K562 (cell line): ENCODE measurements at regions not wholly inside any gene's neighbourhood (a gene's known extent, or its start where the extent isn't known, plus 50 kb on each side); places are given as distances from the start of the nearest gene placed in this dataset.

ENCODE experiments used
- ATAC-seq: fragments of 200-7000 bp; cut with Tn5 transposase; 3 replicates; pipeline ENCODE4 v1.9.1; 2020; ENCODE audit warnings: moderate library complexity
- BruUV-seq: library from RNA; stranded (reverse); fragments of 400-500 nt; replicated peaks from 2 replicates; lab custom pipeline; 2021; lab: Mats Ljungman, UMichigan
- CTCF ChIA-PET: fragments of 300-600 bp; formaldehyde crosslinking; extraction: SDS; loops from one replicate; lab custom pipeline; 2021; ENCODE audit warnings: low intra/inter-chr PET ratio; lab: Yijun Ruan, JAX
- POLR2A ChIA-PET: fragments of 300-600, 350-650 bp; sonication (Branson Sonifier 250); formaldehyde crosslinking; extraction: SDS; loops from one replicate; lab custom pipeline; 2021; ENCODE audit warnings: antibody characterized with exemption, inconsistent platforms; lab: Yijun Ruan, JAX
- DNase-seq, 4 experiments: peaks; one replicate each; pipeline versions ENCODE4 v3.0.0 to v3.0.0-alpha.2; 2011 to 2018; ENCODE audit warnings: low spot score in 3 of 4, mixed read lengths in 3 of 4; ENCODE audit errors: extremely low read depth in 1 of 4
- FAIRE-seq: peaks from 2 replicates; lab custom pipeline; 2011; peaks lifted over from hg19 to GRCh38; lab: Jason Lieb, UNC
- H2AFZ ChIP-seq: 2 replicates; pipeline ENCODE4 v1.6.0; 2011; ENCODE audit warnings: low read depth, low read length, control low read depth, inconsistent platforms
- H3K27ac ChIP-seq: fragments of 200-600 bp; 3 replicates; pipeline ENCODE4 v1.8.0; 2011; ENCODE audit warnings: low read depth, mild to moderate bottlenecking, control low read depth, inconsistent platforms, low read length, moderate library complexity, mixed read lengths; ENCODE audit errors: extremely low read depth
- H3K27me3 ChIP-seq, 2 experiments: fragments of 300-600 bp in 1 of 2; 2 replicates in 1 of 2; 3 replicates in 1 of 2; pipeline versions ENCODE4 v1.6.0 to v1.8.0; 2011; ENCODE audit warnings: inconsistent platforms in 2 of 2, low read length in 2 of 2, mild to moderate bottlenecking in 1 of 2, mixed read lengths in 1 of 2, moderate library complexity in 1 of 2; ENCODE audit not compliant: control insufficient read depth in 2 of 2, insufficient read depth in 2 of 2
- H3K36me3 ChIP-seq: fragments of 300-600 bp; 3 replicates; pipeline ENCODE4 v1.8.0; 2011; ENCODE audit warnings: mild to moderate bottlenecking, low read length, inconsistent platforms; ENCODE audit not compliant: control insufficient read depth, insufficient read depth
- H3K4me1 ChIP-seq, 2 experiments: fragments of 200-600 bp in 1 of 2; replicated peaks in 1 of 2; 2 replicates in 1 of 2; 3 replicates in 1 of 2; pipeline versions ENCODE4 v1.5.1 to v1.8.0; 2011; ENCODE audit warnings: inconsistent platforms in 2 of 2, low read length in 2 of 2, mild to moderate bottlenecking in 1 of 2, mixed read lengths in 1 of 2, moderate library complexity in 1 of 2; ENCODE audit not compliant: control insufficient read depth in 2 of 2, insufficient read depth in 2 of 2
- H3K4me2 ChIP-seq: 2 replicates; pipeline ENCODE4 v1.6.1; 2011; ENCODE audit warnings: low read length, control low read depth, inconsistent platforms, mixed read lengths; ENCODE audit not compliant: insufficient read depth
- H3K4me3 ChIP-seq: fragments of 200-600 bp; sonication (generic), shearing (Covaris generic); 2 replicates; pipeline ENCODE4 v1.5.1; 2016; ENCODE audit warnings: control low read depth, inconsistent platforms
- H3K79me2 ChIP-seq: fragments of 200-600 bp; 3 replicates; pipeline ENCODE4 v1.8.0; 2011; ENCODE audit warnings: low read length, inconsistent platforms; ENCODE audit not compliant: control insufficient read depth, insufficient read depth
- H3K9ac ChIP-seq, 2 experiments: 2 replicates each; pipeline versions ENCODE4 v1.6.0 to v1.6.1; 2011; ENCODE audit warnings: low read depth in 2 of 2, low read length in 2 of 2, control low read depth in 1 of 2, inconsistent platforms in 1 of 2, mild to moderate bottlenecking in 1 of 2, mixed read lengths in 1 of 2; ENCODE audit not compliant: insufficient read depth in 1 of 2
- H3K9me1 ChIP-seq: one replicate; pipeline ENCODE4 v1.6.0; 2011; ENCODE audit warnings: inconsistent platforms, mild to moderate bottlenecking, low read length, moderate library complexity; ENCODE audit not compliant: control insufficient read depth, insufficient read depth
- H3K9me3 ChIP-seq: replicated peaks from 2 replicates; pipeline ENCODE4 v1.5.1; 2011; ENCODE audit warnings: low read depth, low read length, inconsistent platforms; ENCODE audit not compliant: control insufficient read depth, insufficient read depth
- H4K20me1 ChIP-seq: replicated peaks from 2 replicates; pipeline ENCODE4 v1.6.1; 2011; ENCODE audit warnings: low read length, inconsistent platforms, mixed read lengths; ENCODE audit not compliant: control insufficient read depth, insufficient read depth
- EZH2 ChIP-seq: IDR thresholded peaks from 2 replicates; pipeline ENCODE4 v1.6.1; 2012; ENCODE audit warnings: low read depth, mild to moderate bottlenecking, inconsistent platforms, low read length, borderline replicate concordance
- FOXK2 ChIP-seq, 2 experiments: fragments of 450-650 bp; IDR thresholded peaks in 1 of 2; conservative IDR thresholded peaks in 1 of 2; 2 replicates each; pipeline ENCODE4 v1.6.1; 2016; ENCODE audit warnings: low read depth in 2 of 2, mild to moderate bottlenecking in 1 of 2
- GTF2F1 ChIP-seq: IDR thresholded peaks from 2 replicates; pipeline ENCODE4 v1.6.1; 2011; ENCODE audit warnings: low read depth, low read length, improper control_type of control experiment
- JUND ChIP-seq, 2 experiments: IDR thresholded peaks; 2 replicates in 1 of 2; 3 replicates in 1 of 2; pipeline ENCODE4 v1.6.1; 2011; ENCODE audit warnings: borderline replicate concordance in 2 of 2, low read depth in 2 of 2, low read length in 2 of 2, improper control_type of control experiment in 1 of 2, missing biosample characterization in 1 of 2, missing genetic modification characterization in 1 of 2, missing genetic modification reagents in 1 of 2
- NCOA4 ChIP-seq: fragments of 450-650 bp; IDR thresholded peaks from 2 replicates; pipeline ENCODE4 v1.6.1; 2018; ENCODE audit warnings: mild to moderate bottlenecking; ENCODE audit not compliant: partially characterized antibody
- NFE2 ChIP-seq: IDR thresholded peaks from 2 replicates; pipeline ENCODE4 v1.6.1; 2014; ENCODE audit warnings: antibody characterized with exemption, low read depth
- POLR3G ChIP-seq: IDR thresholded peaks from 2 replicates; pipeline ENCODE4 v1.6.1; 2011; ENCODE audit not compliant: insufficient read length, insufficient replicate concordance; ENCODE audit errors: extremely low read depth
- ZBTB8A ChIP-seq: fragments of 450-650 bp; IDR thresholded peaks from 2 replicates; pipeline ENCODE4 v1.6.1; 2018; ENCODE audit warnings: mild to moderate bottlenecking, moderate library complexity; ENCODE audit not compliant: partially characterized antibody
- ZNF197 ChIP-seq: fragments of 200-800 bp; sonication (Bioruptor generic); IDR thresholded peaks from 2 replicates; pipeline ENCODE4 v1.6.1; 2016; ENCODE audit warnings: low read depth, missing genetic modification characterization, missing compliant biosample characterization
- ZNF695 ChIP-seq: fragments of 450-650 bp; formaldehyde crosslinking; IDR thresholded peaks from 2 replicates; pipeline ENCODE4 v1.4.0; 2020; ENCODE audit warnings: mild to moderate bottlenecking, moderate library complexity
- WGBS: fragments of 100-300 bp; shearing (Covaris generic); methylation state at CpG from one replicate; pipeline ENCODE4 v1.1.6; 2016; ENCODE audit warnings: low coverage, mixed read lengths; ENCODE audit not compliant: insufficient coverage; ENCODE audit errors: missing lambda C conversion rate; 5-methylcytosine and 5-hydroxymethylcytosine counted together
- in situ Hi-C: fragments of 300-500 bp; cut with MboI; formaldehyde crosslinking; loops from 4 replicates; pipeline ENCODE4 v1.15.0; 2018; ENCODE audit warnings: inconsistent platforms, mixed read lengths
- intact Hi-C: fragments of 100-400 bp; cut with micrococcal nuclease; formaldehyde crosslinking; loops from 2 replicates; pipeline ENCODE4 v1.14.2; 2022

DNA sequence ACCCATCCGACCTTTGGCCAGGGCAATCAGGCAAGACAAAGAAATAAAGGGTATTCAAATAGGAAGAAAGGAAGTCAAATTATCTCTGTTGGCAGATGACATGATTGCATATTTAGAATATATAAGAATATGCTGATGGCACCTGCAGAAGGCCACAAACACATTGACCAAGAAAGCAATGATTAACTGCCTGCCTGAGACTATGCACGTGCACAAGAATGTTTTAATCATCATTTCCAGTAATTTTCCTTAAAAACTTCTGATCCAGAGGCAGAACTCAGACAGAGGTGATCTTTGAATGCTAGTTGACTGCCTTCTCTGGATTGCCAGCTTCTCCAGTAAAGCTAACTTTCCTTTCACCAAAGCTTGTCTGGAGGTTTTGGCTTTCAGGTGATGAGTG lies 260.2 kb downstream of the DTWD2 start:
- ChIA-PET CTCF (no interaction called here), POLR2A (no interaction called here)
- TF ChIP-seq EZH2 (no peak), ZNF197 (no peak), NCOA4 (no peak), JUND (IDR thresholded peaks at IDR 0.05; ENCODE audit: borderline replicate concordance, low read depth, low read length) (no peak), JUND (tag; IDR thresholded peaks at IDR 0.05; ENCODE audit: borderline replicate concordance, low read depth, low read length) (no peak), GTF2F1 (no peak), ZBTB8A (no peak), ZNF695 (CRISPR knock-in tag) (no peak), NFE2 (no peak), FOXK2 (conservative IDR thresholded peaks at IDR 0.05 in 1 of 2, IDR thresholded peaks at IDR 0.05 in 1 of 2; ENCODE audit: low read depth in 2 of 2) (no peak), POLR3G (no peak)
- no TSS peak for BruUV-seq
- Histone ChIP-seq H3K4me3 (no peak overlapping the region), H3K4me2 (no peak overlapping the region), H4K20me1 (no peaks in the 10 kb centered on the region), H3K36me3 (no peaks in the 10 kb centered on the region), H3K4me1 (no peaks in the 10 kb centered on the region), H3K27ac (no peak overlapping the region), H3K9me3 (no peaks in the 10 kb centered on the region), H3K9ac (no peak overlapping the region), H2AFZ (no peak overlapping the region), H3K9me1 (no peaks in the 10 kb centered on the region), H3K27me3 (no peaks in the 10 kb centered on the region), H3K79me2 (no peaks in the 10 kb centered on the region)
- intact Hi-C loops: no loop called here
- FAIRE-seq (no peak), ATAC-seq (no peak), DNase-seq (no peak)
- WGBS: 0% methylated on average over 2 of the region's 2 CpGs
- in situ Hi-C loops: no loop called here
